ENCODE measurements at regions not wholly inside any gene's neighbourhood (a gene's known extent, or its start where the extent isn't known, plus 50 kb on each side); places are given as distances from the start of the nearest gene placed in this dataset.

GRCh38 chrX:140298960-140299825, 205.7 kb downstream of the SOX3 start:
- no peak for TF ChIP-seq CTCF (conservative IDR thresholded peaks at IDR 0.05; ENCODE audit: low read depth, low read length)
- Histone ChIP-seq H4K20me1 (ENCODE audit: insufficient read depth) (no peaks in the 10 kb centered on the region), H3K4me3 (IDR thresholded peaks at IDR 0.05; ENCODE audit: insufficient read depth, low read depth, low read length) (no peak overlapping the region), H3K27me3 (ENCODE audit: insufficient read depth, low read depth) (no peaks in the 10 kb centered on the region), H3K4me2 (no peak overlapping the region), H2AFZ (ENCODE audit: low read depth) (no peak overlapping the region), H3K79me2 (ENCODE audit: insufficient read depth, low read depth) (no peaks in the 10 kb centered on the region), H3K9ac (no peak overlapping the region), H3K4me1 (ENCODE audit: low read depth, poor library complexity, severe bottlenecking) (no peaks in the 10 kb centered on the region), H3K36me3 (ENCODE audit: insufficient read depth) (no peaks in the 10 kb centered on the region), H3K27ac (no peak overlapping the region)

- no peaks in the 10 kb centered on the region for H3K4me1 ChIP-seq (ENCODE audit: low read depth, poor library complexity, severe bottlenecking)
- H3K79me2 ChIP-seq (ENCODE audit: insufficient read depth, low read depth) = no peaks in the 10 kb centered on the region
- no peak overlapping the region for H3K4me3 ChIP-seq (IDR thresholded peaks at IDR 0.05; ENCODE audit: insufficient read depth, low read depth, low read length)
- H3K4me2 ChIP-seq = no peak overlapping the region
- no peaks in the 10 kb centered on the region for H3K27me3 ChIP-seq (ENCODE audit: insufficient read depth, low read depth)
- H3K36me3 ChIP-seq (ENCODE audit: insufficient read depth) = no peaks in the 10 kb centered on the region
- no peak overlapping the region for H3K9ac ChIP-seq
- H3K27ac ChIP-seq = no peak overlapping the region
- no peak overlapping the region for H2AFZ ChIP-seq (ENCODE audit: low read depth)
- no peaks in the 10 kb centered on the region for H4K20me1 ChIP-seq (ENCODE audit: insufficient read depth)
- no peak for TF ChIP-seq CTCF (conservative IDR thresholded peaks at IDR 0.05; ENCODE audit: low read depth, low read length)
Measured at GRCh38 chrX:140297273-140297672, 207.6 kb downstream of the SOX3 start.

GRCh38 chrX:140292961-140293360, 211.9 kb downstream of the SOX3 start:
- Histone ChIP-seq H3K27ac (no peak overlapping the region), H3K36me3 (ENCODE audit: insufficient read depth) (no peaks in the 10 kb centered on the region), H3K4me1 (ENCODE audit: low read depth, poor library complexity, severe bottlenecking) (no peaks in the 10 kb centered on the region), H3K4me2 (no peak overlapping the region), H3K27me3 (ENCODE audit: insufficient read depth, low read depth) (no peaks in the 10 kb centered on the region), H2AFZ (ENCODE audit: low read depth) (no peak overlapping the region), H3K4me3 (IDR thresholded peaks at IDR 0.05; ENCODE audit: insufficient read depth, low read depth, low read length) (no peak overlapping the region), H3K9ac (no peak overlapping the region), H4K20me1 (ENCODE audit: insufficient read depth) (no peaks in the 10 kb centered on the region), H3K79me2 (ENCODE audit: insufficient read depth, low read depth) (no peaks in the 10 kb centered on the region)
- no peak for TF ChIP-seq CTCF (conservative IDR thresholded peaks at IDR 0.05; ENCODE audit: low read depth, low read length)

- H3K79me2 ChIP-seq (ENCODE audit: insufficient read depth, low read depth) = no peaks in the 10 kb centered on the region
- no peak overlapping the region for H3K4me2 ChIP-seq
- no peak overlapping the region for H3K27ac ChIP-seq
- no peak for TF ChIP-seq CTCF (conservative IDR thresholded peaks at IDR 0.05; ENCODE audit: low read depth, low read length)
- no peak overlapping the region for H3K9ac ChIP-seq
- H4K20me1 ChIP-seq (ENCODE audit: insufficient read depth) = no peaks in the 10 kb centered on the region
- H3K4me3 ChIP-seq (IDR thresholded peaks at IDR 0.05; ENCODE audit: insufficient read depth, low read depth, low read length) = no peak overlapping the region
- no peak overlapping the region for H2AFZ ChIP-seq (ENCODE audit: low read depth)
- H3K4me1 ChIP-seq (ENCODE audit: low read depth, poor library complexity, severe bottlenecking) = no peaks in the 10 kb centered on the region
- no peaks in the 10 kb centered on the region for H3K36me3 ChIP-seq (ENCODE audit: insufficient read depth)
- H3K27me3 ChIP-seq (ENCODE audit: insufficient read depth, low read depth) = no peaks in the 10 kb centered on the region
Measured at GRCh38 chrX:140292188-140292587, 212.7 kb downstream of the SOX3 start.

Data from KMS-11 (cell line).